ENCODE measurements at regions not wholly inside any gene's neighbourhood (a gene's known extent, or its start where the extent isn't known, plus 50 kb on each side); places are given as distances from the start of the nearest gene placed in this dataset.

GRCh38 chr20:11305406-11305805, 612.3 kb upstream of the BTBD3 start:
- peaks cover 10% of the 10 kb centered on the region for H3K9me3 Mint-ChIP-seq
- H3K4me3 Mint-ChIP-seq = no peak overlapping the region
- no peak for DNase-seq (ENCODE audit: low spot score)
- H3K36me3 Mint-ChIP-seq = 0 out of 2 replicates have a peak, but pooled peaks cover 3% of the 10 kb centered on the region
- H3K27ac Mint-ChIP-seq = no peak overlapping the region
- ChIA-PET POLR2A (no interaction called here), CTCF (interaction anchor here (1.4 kb wide), 1 partner anchor 9 kb away, joined by 3 read pairs; no protein-coding TSS in a partner anchor)
- peak; percentile 81 for ATAC-seq
- no peaks in the 10 kb centered on the region; the same call in 1 of the 2 replicates for H3K27me3 Mint-ChIP-seq (ENCODE audit: low read depth)
- TF ChIP-seq NR3C1 (CRISPR knock-in tag; conservative IDR thresholded peaks at IDR 0.05; ENCODE audit: low read depth) = no peak
- TF ChIP-seq ZNF416 (CRISPR knock-in tag; IDR thresholded peaks at IDR 0.05) = no peak
- no peak for TF ChIP-seq AR (CRISPR knock-in tag; IDR thresholded peaks at IDR 0.05)
- no peak for TF ChIP-seq SOX15 (CRISPR knock-in tag; IDR thresholded peaks at IDR 0.05)
- TF ChIP-seq MAX (CRISPR knock-in tag; IDR thresholded peaks at IDR 0.05) = no peak
- no peak for TF ChIP-seq NFE2L1 (CRISPR knock-in tag; IDR thresholded peaks at IDR 0.05)
- 0 out of 2 replicates have a peak, but pooled peaks have one; percentile 18 for TF ChIP-seq ZBTB21 (CRISPR knock-in tag; IDR thresholded peaks at IDR 0.05; ENCODE audit: borderline replicate concordance)
- TF ChIP-seq RORB (CRISPR knock-in tag; IDR thresholded peaks at IDR 0.05) = no peak
- TF ChIP-seq STAT6 (CRISPR knock-in tag; conservative IDR thresholded peaks at IDR 0.05; ENCODE audit: low read depth) = no peak
- TF ChIP-seq ZNF423 (CRISPR knock-in tag; IDR thresholded peaks at IDR 0.05) = no peak
- no peak for TF ChIP-seq E2F5 (CRISPR knock-in tag; IDR thresholded peaks at IDR 0.05)
- TF ChIP-seq ZNF219 (CRISPR knock-in tag; IDR thresholded peaks at IDR 0.05; ENCODE audit: borderline replicate concordance) = no peak
- TF ChIP-seq ZNF121 (CRISPR knock-in tag; IDR thresholded peaks at IDR 0.05) = 0 out of 2 replicates have a peak, but pooled peaks have one; percentile 69
- peaks cover 26% of the 10 kb centered on the region for H3K4me1 Mint-ChIP-seq

- no peak for TF ChIP-seq ZNF396 (CRISPR knock-in tag; IDR thresholded peaks at IDR 0.05; ENCODE audit: borderline replicate concordance)
- TF ChIP-seq ZNF121 (CRISPR knock-in tag; IDR thresholded peaks at IDR 0.05) = no peak
- TF ChIP-seq CTCF (IDR thresholded peaks at IDR 0.05) = no peak
- TF ChIP-seq E2F1 (CRISPR knock-in tag; IDR thresholded peaks at IDR 0.05) = no peak
- TF ChIP-seq ATF6 (CRISPR knock-in tag; IDR thresholded peaks at IDR 0.05) = no peak
- no peak for TF ChIP-seq JAZF1 (CRISPR knock-in tag; IDR thresholded peaks at IDR 0.05)
- no peak for TF ChIP-seq ATF3 (CRISPR knock-in tag; conservative IDR thresholded peaks at IDR 0.05)
- Mint-ChIP-seq H3K9me3 (peaks cover 5% of the 10 kb centered on the region; the same call in 1 of the 2 replicates), H3K36me3 (no peaks in the 10 kb centered on the region), H3K4me3 (no peak overlapping the region), H3K4me1 (peaks cover 2% of the 10 kb centered on the region; the same call in 1 of the 2 replicates), H3K27ac (no peak overlapping the region), H3K27me3 (ENCODE audit: low read depth) (no peaks in the 10 kb centered on the region)
- ChIA-PET POLR2A (no interaction called here), CTCF (no interaction called here)
- DNase-seq (ENCODE audit: low spot score) (no peak), ATAC-seq (no peak)
These were observed 606.0 kb upstream of the BTBD3 start for GRCh38 chr20:11311659-11312224.
